Esophagus muscularis mucosa (tissue), 4 donors: ENCODE measurements at regions not wholly inside any gene's neighbourhood (a gene's known extent, or its start where the extent isn't known, plus 50 kb on each side); places are given as distances from the start of the nearest gene placed in this dataset.

ENCODE experiments used
- DNase-seq: peaks from one replicate; pipeline ENCODE4 v3.0.0-alpha.2; 2017; ENCODE audit errors: extremely low spot score
- H3K27ac ChIP-seq, 4 donors: fragments of 200-600 bp; sonication (generic); replicated peaks in 1 of 4; 1 replicate in 3 of 4; 2 replicates in 1 of 4; pipeline ENCODE4 v1.5.1; 2016 to 2019; ENCODE audit warnings: mild to moderate bottlenecking in 1 of 4
- H3K27me3 ChIP-seq, 4 donors: fragments of 200-600 bp; sonication (generic); one replicate each; pipeline versions ENCODE4 v1.5.1 to v1.6.0; 2016 to 2019
- H3K36me3 ChIP-seq, 4 donors: fragments of 200-600 bp; sonication (generic); one replicate each; pipeline ENCODE4 v1.5.1; 2016 to 2019
- H3K4me1 ChIP-seq, 4 donors: fragments of 200-600 bp; sonication (generic); one replicate each; pipeline ENCODE4 v1.5.1; 2016 to 2019
- H3K4me3 ChIP-seq, 4 donors: fragments of 200-600 bp; sonication (generic); 1 replicate in 2 of 4; 2 replicates in 2 of 4; pipeline ENCODE4 v1.5.1; 2016 to 2019; ENCODE audit warnings: mild to moderate bottlenecking in 4 of 4, moderate library complexity in 1 of 4
- H3K9me3 ChIP-seq, 4 donors: fragments of 200-600 bp; sonication (generic); 1 replicate in 3 of 4; 2 replicates in 1 of 4; pipeline ENCODE4 v1.5.1; 2016 to 2019
- CTCF ChIP-seq, 3 experiments: fragments of 200-600 bp in 2 of 3; fragments of 450-650 bp in 1 of 3; sonication (generic) in 2 of 3; IDR thresholded peaks; one replicate each; pipeline ENCODE4 v1.5.1; 2017 to 2019; ENCODE audit warnings: antibody characterized with exemption in 3 of 3, mild to moderate bottlenecking in 2 of 3, moderate library complexity in 1 of 3
- EP300 ChIP-seq: sonication (generic); formaldehyde crosslinking; IDR thresholded peaks from one replicate; pipeline ENCODE4 v1.6.1; 2017; ENCODE audit warnings: antibody characterized with exemption
- POLR2A ChIP-seq: fragments of 450-650 bp; IDR thresholded peaks from one replicate; pipeline ENCODE4 v1.6.1; 2017; ENCODE audit warnings: antibody characterized with exemption, moderate library complexity, mild to moderate bottlenecking, low read depth
- POLR2AphosphoS5 ChIP-seq, 2 donors: sonication (generic); formaldehyde crosslinking; IDR thresholded peaks; one replicate each; pipeline ENCODE4 v1.6.1; 2017; ENCODE audit warnings: antibody characterized with exemption in 2 of 2
- WGBS: methylation state at CpG from one replicate; pipeline ENCODE4 v1.1.5; 2018; 5-methylcytosine and 5-hydroxymethylcytosine counted together
- intact Hi-C: fragments of 100-400 bp; cut with DNase I; formaldehyde crosslinking; loops from one replicate; pipeline ENCODE4 v1.15.1; 2023

DNA sequence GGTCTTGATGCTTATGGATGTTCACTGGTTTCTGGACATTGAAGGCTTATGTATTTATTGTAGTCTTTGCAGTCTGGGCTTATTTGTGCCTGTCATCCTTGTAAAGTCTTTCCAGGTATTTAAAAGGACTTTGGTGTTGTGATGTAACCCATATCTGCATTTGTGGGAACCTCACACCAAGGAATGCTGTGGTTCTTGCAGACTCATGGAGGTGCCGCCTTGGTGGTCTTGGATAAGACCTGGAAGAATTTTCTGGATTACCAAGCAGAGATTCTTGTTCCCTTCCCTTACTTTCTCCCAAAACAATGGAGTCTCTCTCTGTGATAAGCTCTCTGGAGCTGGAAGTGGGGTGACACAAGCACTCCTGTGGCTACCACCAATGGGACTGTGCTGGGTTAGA, 363.5 kb upstream of the NECTIN3 start:
- intact Hi-C loops = no loop called here
- Histone ChIP-seq H3K36me3 (no peaks in the 10 kb centered on the region), H3K4me3 (no peak overlapping the region), H3K27me3 (no peaks in the 10 kb centered on the region), H3K27ac (no peak overlapping the region), H3K4me1 (no peaks in the 10 kb centered on the region), H3K9me3 (no peaks in the 10 kb centered on the region)
- DNase-seq = no peak
- 100% methylated on average over 1 of the region's 1 CpG for WGBS
- TF ChIP-seq CTCF (IDR thresholded peaks at IDR 0.05) = no peak
- no peak for TF ChIP-seq EP300
- TF ChIP-seq POLR2A = no peak
- TF ChIP-seq POLR2AphosphoS5 (IDR thresholded peaks at IDR 0.05) = no peak

DNA sequence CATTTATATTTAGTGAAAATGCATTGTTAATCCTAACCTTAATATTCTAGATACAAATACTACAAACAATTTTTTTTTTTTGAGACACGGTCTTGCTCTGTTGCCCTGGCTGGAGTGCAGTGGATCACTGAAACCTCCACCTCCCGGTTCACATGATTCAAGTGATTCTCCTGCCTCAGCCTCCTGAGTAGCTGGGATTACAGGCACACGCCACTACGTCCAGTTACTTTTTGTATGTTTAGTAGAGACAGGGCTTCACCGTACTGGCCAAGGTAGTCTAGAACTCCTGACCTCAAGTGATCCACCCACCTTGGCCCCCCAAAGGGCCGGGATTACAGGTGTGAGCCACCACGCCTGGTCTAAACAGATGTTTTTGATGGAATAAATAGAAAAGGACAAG, 361.5 kb upstream of the NECTIN3 start:
- WGBS = 87% methylated on average over 7 of the region's 7 CpGs

GRCh38 chr3:110710603-110711002, 361.0 kb upstream of the NECTIN3 start:
- Histone ChIP-seq H3K9me3 (no peaks in the 10 kb centered on the region), H3K36me3 (no peaks in the 10 kb centered on the region), H3K4me3 (no peak overlapping the region), H3K27me3 (no peaks in the 10 kb centered on the region), H3K4me1 (no peaks in the 10 kb centered on the region), H3K27ac (no peak overlapping the region)
- DNase-seq = no peak
- TF ChIP-seq CTCF (IDR thresholded peaks at IDR 0.05) = no peak
- WGBS = 87% methylated on average over 1 of the region's 1 CpG
- intact Hi-C loops = no loop called here

More for the DNA sequence above, 361.5 kb upstream of the NECTIN3 start:
- TF ChIP-seq EP300 = no peak
- no peak overlapping the region for H3K27ac ChIP-seq
- H3K27me3 ChIP-seq = no peaks in the 10 kb centered on the region
- H3K9me3 ChIP-seq = no peaks in the 10 kb centered on the region
- no peak for DNase-seq
- H3K4me3 ChIP-seq = no peak overlapping the region
- no peaks in the 10 kb centered on the region for H3K4me1 ChIP-seq
- H3K36me3 ChIP-seq = no peaks in the 10 kb centered on the region
- intact Hi-C loops = no loop called here

GRCh38 chr3:110711130-110711832, 360.3 kb upstream of the NECTIN3 start:
- H3K27ac ChIP-seq = no peak overlapping the region
- no peak for DNase-seq
- no peaks in the 10 kb centered on the region for H3K9me3 ChIP-seq
- no peak overlapping the region for H3K4me3 ChIP-seq
- TF ChIP-seq POLR2AphosphoS5 (IDR thresholded peaks at IDR 0.05) (no peak), EP300 (no peak), CTCF (IDR thresholded peaks at IDR 0.05) (no peak), POLR2A (no peak)
- 92% methylated on average over 1 of the region's 1 CpG for WGBS
- no peaks in the 10 kb centered on the region for H3K36me3 ChIP-seq
- intact Hi-C loops = no loop called here
- no peaks in the 10 kb centered on the region for H3K4me1 ChIP-seq
- H3K27me3 ChIP-seq = no peaks in the 10 kb centered on the region

GRCh38 chr3:110711851-110712516, 359.6 kb upstream of the NECTIN3 start:
- TF ChIP-seq POLR2A (no peak), EP300 (no peak), POLR2AphosphoS5 (IDR thresholded peaks at IDR 0.05) (no peak), CTCF (IDR thresholded peaks at IDR 0.05) (no peak)
- H3K36me3 ChIP-seq = no peaks in the 10 kb centered on the region

More at GRCh38 chr3:110711851-110712516, 359.6 kb upstream of the NECTIN3 start:
- Histone ChIP-seq H3K9me3 (no peaks in the 10 kb centered on the region), H3K27ac (no peak overlapping the region), H3K4me1 (no peaks in the 10 kb centered on the region), H3K27me3 (no peaks in the 10 kb centered on the region), H3K4me3 (no peak overlapping the region)
- 74% methylated on average over 2 of the region's 2 CpGs for WGBS
- no peak for DNase-seq
- intact Hi-C loops = no loop called here
